HCT116 (cell line): ENCODE measurements at regions not wholly inside any gene's neighbourhood (a gene's known extent, or its start where the extent isn't known, plus 50 kb on each side); places are given as distances from the start of the nearest gene placed in this dataset.
"Not testable (repeated sequence)": the region's sequence is repeated elsewhere in the genome, so short reads cannot be mapped to it uniquely, and the experiment has no call there.

Experiments
- ATAC-seq: fragments of 200-7000 bp; cut with Tn5 transposase; 2 replicates; pipeline ENCODE4 v1.9.1; 2020; ENCODE audit warnings: mild to moderate bottlenecking, moderate library complexity
- BruUV-seq: library from RNA; stranded (reverse); fragments of 400-500 nt; replicated peaks from 2 replicates; lab custom pipeline; 2021; lab: Mats Ljungman, UMichigan
- CTCF ChIA-PET: fragments of 300-600 bp; sonication (Branson Sonifier 250); formaldehyde crosslinking; loops from one replicate; lab custom pipeline; 2021; ENCODE audit warnings: antibody characterized with exemption; lab: Charles Lee
- POLR2A ChIA-PET: fragments of 300-600, 350-600 bp; sonication (Branson Sonifier 250); formaldehyde crosslinking; loops from one replicate; lab custom pipeline; 2021; ENCODE audit warnings: antibody characterized with exemption; lab: Charles Lee
- RAD21 ChIA-PET, 2 experiments: fragments of 300-600 bp; sonication (Branson Sonifier 250); formaldehyde crosslinking; loops; one replicate each; lab custom pipeline; 2023; ENCODE audit warnings: low total read pairs in 2 of 2; ENCODE audit not compliant: uncharacterized antibody in 2 of 2, unreplicated experiment in 2 of 2, low non-redundant PET in 1 of 2; lab: Charles Lee
- DNase-seq: peaks from one replicate; pipeline ENCODE4 v3.0.0-alpha.2; 2010; ENCODE audit warnings: low read depth, low spot score
- H2AFZ ChIP-seq: fragments of 200-600 bp; shearing (Covaris generic), sonication (generic); 2 replicates; pipeline ENCODE4 v1.6.1; 2017; ENCODE audit warnings: low read depth, mixed run types, mixed read lengths, antibody characterized with exemption, low read length; ENCODE audit not compliant: poor library complexity, severe bottlenecking
- H3K27ac ChIP-seq: 2 replicates; pipeline ENCODE4 v1.5.1; 2012; ENCODE audit warnings: low read depth, low read length
- H3K27me3 ChIP-seq: fragments of 200-600 bp; sonication (generic); 2 replicates; pipeline ENCODE4 v1.6.1; 2016; ENCODE audit warnings: mixed run types, low read length, mixed read lengths; ENCODE audit not compliant: insufficient read depth
- H3K36me3 ChIP-seq, 2 experiments: fragments of 200-500 bp in 1 of 2; fragments of 200-600 bp in 1 of 2; sonication (Bioruptor generic) in 1 of 2; sonication (generic) in 1 of 2; 2 replicates each; pipeline versions ENCODE4 v1.5.1 to v1.6.1; 2014 to 2016; ENCODE audit warnings: low read length in 2 of 2, inconsistent platforms in 1 of 2, mixed read lengths in 1 of 2, mixed run types in 1 of 2; ENCODE audit not compliant: insufficient read depth in 2 of 2, control insufficient read depth in 1 of 2
- H3K4me1 ChIP-seq, 2 experiments: fragments of 200-600 bp in 1 of 2; sonication (generic) in 1 of 2; 2 replicates each; pipeline versions ENCODE4 v1.5.1 to v1.6.1; 2012 to 2017; ENCODE audit warnings: low read length in 2 of 2, inconsistent platforms in 1 of 2, mild to moderate bottlenecking in 1 of 2, mixed read lengths in 1 of 2, mixed run types in 1 of 2, moderate library complexity in 1 of 2; ENCODE audit not compliant: insufficient read depth in 2 of 2, control insufficient read depth in 1 of 2
- H3K4me2 ChIP-seq: fragments of 200-600 bp; sonication (generic); 2 replicates; pipeline ENCODE4 v1.6.1; 2017; ENCODE audit warnings: mixed run types, low read length, mixed read lengths
- H3K4me3 ChIP-seq, 2 experiments: fragments of 200-600 bp in 1 of 2; sonication (generic) in 1 of 2; replicated peaks in 1 of 2; 2 replicates each; pipeline ENCODE4 v1.5.1; 2011 to 2016; ENCODE audit warnings: low read length in 2 of 2, control low read depth in 1 of 2, low read depth in 1 of 2, mild to moderate bottlenecking in 1 of 2, mixed read lengths in 1 of 2, mixed run types in 1 of 2
- H3K79me2 ChIP-seq: fragments of 200-600 bp; sonication (generic); 2 replicates; pipeline ENCODE4 v1.6.1; 2017; ENCODE audit warnings: mild to moderate bottlenecking, mixed run types, low read length, moderate library complexity, mixed read lengths; ENCODE audit not compliant: insufficient read depth
- H3K9ac ChIP-seq: fragments of 200-600 bp; sonication (generic); 2 replicates; pipeline ENCODE4 v1.6.1; 2016; ENCODE audit warnings: low read length, mixed read lengths
- H3K9me2 ChIP-seq: fragments of 200-600 bp; sonication (generic), shearing (Covaris generic); 2 replicates; pipeline ENCODE4 v1.6.1; 2017; ENCODE audit warnings: mixed run types, mild to moderate bottlenecking, moderate library complexity; ENCODE audit not compliant: insufficient read depth
- H3K9me3 ChIP-seq, 2 experiments: fragments of 200-500 bp in 1 of 2; fragments of 200-600 bp in 1 of 2; sonication (Bioruptor generic) in 1 of 2; sonication (generic) in 1 of 2; 2 replicates each; pipeline ENCODE4 v1.6.1; 2014 to 2017; ENCODE audit warnings: low read length in 2 of 2, mixed read lengths in 2 of 2, inconsistent platforms in 1 of 2, low read depth in 1 of 2, mild to moderate bottlenecking in 1 of 2, mixed run types in 1 of 2, moderate library complexity in 1 of 2; ENCODE audit not compliant: control insufficient read depth in 1 of 2, insufficient read depth in 1 of 2
- H4K20me1 ChIP-seq: fragments of 200-600 bp; sonication (generic), shearing (Covaris generic); 2 replicates; pipeline ENCODE4 v1.6.1; 2017; ENCODE audit warnings: mixed run types, mild to moderate bottlenecking, moderate library complexity; ENCODE audit not compliant: insufficient read depth
- intact Hi-C: fragments of 100-400 bp; cut with micrococcal nuclease; formaldehyde crosslinking; loops from 2 replicates; pipeline ENCODE4 v1.10.0; 2022

DNA sequence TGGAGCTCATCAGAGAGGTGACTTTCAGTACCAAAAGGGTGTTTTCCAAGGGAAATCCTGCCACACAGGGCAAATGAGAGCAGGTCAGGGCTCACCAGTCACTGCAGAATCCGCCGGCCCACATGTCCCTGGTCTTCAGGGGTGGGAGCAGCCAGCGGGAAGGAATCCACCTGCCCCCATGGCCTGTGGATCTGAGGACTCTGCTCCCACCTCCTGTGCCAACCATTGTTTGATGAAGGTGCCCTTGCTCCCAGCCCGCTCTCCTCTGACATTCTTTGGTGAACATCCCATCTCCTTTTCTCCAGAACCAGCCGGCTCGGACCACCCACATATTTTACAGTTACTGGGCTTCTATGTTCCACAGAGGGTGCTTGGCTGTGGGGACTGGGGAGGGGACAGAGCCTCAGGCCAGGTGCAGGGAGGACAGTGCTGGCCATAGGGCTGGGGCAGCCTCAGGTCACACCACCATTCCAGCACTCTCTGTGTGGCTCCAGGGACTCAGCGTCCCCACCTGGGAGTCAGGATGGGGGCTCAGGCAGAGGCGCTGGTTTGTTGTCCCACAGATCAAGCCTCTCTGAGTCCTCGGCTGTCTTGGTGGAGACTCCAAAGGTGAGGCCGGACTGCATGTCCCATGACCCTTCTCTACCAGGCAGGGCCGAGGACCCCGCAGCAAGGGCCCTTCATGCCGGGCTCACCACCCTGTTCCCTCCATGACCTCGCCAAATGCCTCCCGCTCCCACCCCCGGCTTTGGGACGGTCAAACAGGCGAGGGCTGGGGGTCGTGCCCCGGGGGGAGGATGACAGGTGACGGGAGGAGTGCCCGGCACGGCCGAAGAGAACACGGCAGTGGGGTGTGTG lies 183.2 kb upstream of the ZNF469 start:
- intact Hi-C loops, RAD21 ChIA-PET, ATAC-seq, BruUV-seq, CTCF ChIA-PET, H3K4me3 ChIP-seq, H3K4me1 ChIP-seq, H3K27ac ChIP-seq, H3K27me3 ChIP-seq, DNase-seq, H3K79me2 ChIP-seq, H2AFZ ChIP-seq, H3K9me3 ChIP-seq, H4K20me1 ChIP-seq, H3K9me2 ChIP-seq, H3K9ac ChIP-seq, H3K4me2 ChIP-seq, H3K36me3 ChIP-seq, POLR2A ChIA-PET: not testable (repeated sequence)

DNA sequence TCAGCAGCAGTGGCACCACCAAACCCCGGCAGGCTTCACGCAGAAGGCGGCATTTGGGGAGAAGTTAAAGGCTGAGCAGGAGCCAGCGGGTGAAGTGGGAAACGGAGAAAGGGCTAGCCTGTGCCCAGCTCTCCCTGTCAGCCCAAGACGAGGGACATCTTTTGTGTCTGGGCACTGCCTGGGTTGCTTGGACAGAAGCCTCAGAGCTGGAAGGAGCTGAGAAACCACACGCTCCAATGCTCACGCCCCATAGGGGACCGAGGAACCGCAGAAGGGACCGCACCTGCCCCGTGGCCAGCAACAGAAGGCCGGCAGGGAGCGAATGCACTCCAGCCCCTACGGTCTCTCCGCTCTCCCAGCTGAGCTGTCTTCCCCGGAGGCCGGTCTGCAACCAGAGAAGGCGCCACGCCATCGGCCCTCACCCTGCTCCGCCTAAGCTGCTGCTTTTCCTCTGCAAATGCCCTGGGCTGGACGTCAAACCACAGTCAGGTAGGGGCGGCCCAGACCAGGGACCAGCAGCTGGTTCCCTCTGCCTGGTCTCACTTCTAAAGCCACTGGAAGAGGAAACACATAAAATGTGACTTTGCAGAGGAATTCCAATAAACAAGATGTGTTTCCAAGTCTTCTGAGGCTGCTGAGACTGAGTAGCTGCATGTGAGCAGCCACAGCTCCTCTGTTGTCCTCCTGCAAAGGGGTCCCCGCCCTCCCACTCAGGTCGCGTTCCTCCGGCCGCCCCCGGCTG lies 182.4 kb upstream of the ZNF469 start:
- H3K9me2 ChIP-seq, H3K9me3 ChIP-seq, H3K4me2 ChIP-seq, H3K27ac ChIP-seq, BruUV-seq, intact Hi-C loops, RAD21 ChIA-PET, DNase-seq, H3K4me1 ChIP-seq, POLR2A ChIA-PET, CTCF ChIA-PET, H3K79me2 ChIP-seq, H3K4me3 ChIP-seq, H2AFZ ChIP-seq, H4K20me1 ChIP-seq, H3K36me3 ChIP-seq, H3K27me3 ChIP-seq, H3K9ac ChIP-seq, ATAC-seq: not testable (repeated sequence)
